ENCODE measurements at regions not wholly inside any gene's neighbourhood (a gene's known extent, or its start where the extent isn't known, plus 50 kb on each side); places are given as distances from the start of the nearest gene placed in this dataset.

- TF ChIP-seq REST (tag by site-specific recombination; IDR thresholded peaks at IDR 0.05) (no peak), ZNF24 (tag by site-specific recombination; IDR thresholded peaks at IDR 0.05) (no peak), ZNF350 (tag by site-specific recombination; IDR thresholded peaks at IDR 0.05) (no peak), CTCF (tag by site-specific recombination; IDR thresholded peaks at IDR 0.05) (peak; percentile 49), ZNF488 (tag by site-specific recombination; IDR thresholded peaks at IDR 0.05) (no peak), ZBTB7A (tag by site-specific recombination; IDR thresholded peaks at IDR 0.05; ENCODE audit: low read depth) (no peak), ZNF596 (tag by site-specific recombination; IDR thresholded peaks at IDR 0.05) (no peak), AEBP2 (tag by site-specific recombination; IDR thresholded peaks at IDR 0.05; ENCODE audit: borderline replicate concordance) (no peak), ZBTB44 (tag by site-specific recombination; IDR thresholded peaks at IDR 0.05) (no peak), ZNF747 (tag by site-specific recombination; IDR thresholded peaks at IDR 0.05) (no peak), ZNF76 (tag by site-specific recombination; IDR thresholded peaks at IDR 0.05; ENCODE audit: borderline replicate concordance, low read depth) (no peak), ZNF654 (tag by site-specific recombination; IDR thresholded peaks at IDR 0.05; ENCODE audit: low read depth) (peak; percentile 46), TCF7L2 (IDR thresholded peaks at IDR 0.05; ENCODE audit: borderline replicate concordance, low read depth, low read length) (no peak), KLF7 (tag by site-specific recombination; IDR thresholded peaks at IDR 0.05; ENCODE audit: borderline replicate concordance) (no peak), GFI1B (tag by site-specific recombination; IDR thresholded peaks at IDR 0.05) (no peak), PRDM10 (tag by site-specific recombination; IDR thresholded peaks at IDR 0.05) (peak; percentile 62), ZNF202 (tag by site-specific recombination; IDR thresholded peaks at IDR 0.05; ENCODE audit: borderline replicate concordance) (no peak), ZBTB26 (tag by site-specific recombination; optimal IDR thresholded peaks at IDR 0.05) (no peak), ZNF791 (tag by site-specific recombination; IDR thresholded peaks at IDR 0.05) (no peak), MZF1 (tag by site-specific recombination; IDR thresholded peaks at IDR 0.05; ENCODE audit: borderline replicate concordance) (no peak), GLIS1 (tag by site-specific recombination; IDR thresholded peaks at IDR 0.05) (peak; percentile 58)
Observed at GRCh38 chr10:123583639-123584418, 82.3 kb upstream of the GPR26 start (continued).

Data from HEK293 (cell line).